Fibroblast of the aortic adventitia (primary cell): ENCODE measurements at regions not wholly inside any gene's neighbourhood (a gene's known extent, or its start where the extent isn't known, plus 50 kb on each side); places are given as distances from the start of the nearest gene placed in this dataset.

Experiments
- DNase-seq: peaks from one replicate; pipeline ENCODE4 v3.0.0-alpha.2; 2010; ENCODE audit warnings: low read depth
- H3K4me3 ChIP-seq: 2 replicates; pipeline ENCODE4 v1.5.1; 2011; ENCODE audit warnings: low read depth, mild to moderate bottlenecking, control low read depth, low read length, moderate library complexity
- CTCF ChIP-seq: IDR thresholded peaks from 2 replicates; pipeline ENCODE4 v1.5.1; 2011; ENCODE audit warnings: mild to moderate bottlenecking, low read length, control low read depth, inconsistent platforms; ENCODE audit not compliant: insufficient read depth

DNA sequence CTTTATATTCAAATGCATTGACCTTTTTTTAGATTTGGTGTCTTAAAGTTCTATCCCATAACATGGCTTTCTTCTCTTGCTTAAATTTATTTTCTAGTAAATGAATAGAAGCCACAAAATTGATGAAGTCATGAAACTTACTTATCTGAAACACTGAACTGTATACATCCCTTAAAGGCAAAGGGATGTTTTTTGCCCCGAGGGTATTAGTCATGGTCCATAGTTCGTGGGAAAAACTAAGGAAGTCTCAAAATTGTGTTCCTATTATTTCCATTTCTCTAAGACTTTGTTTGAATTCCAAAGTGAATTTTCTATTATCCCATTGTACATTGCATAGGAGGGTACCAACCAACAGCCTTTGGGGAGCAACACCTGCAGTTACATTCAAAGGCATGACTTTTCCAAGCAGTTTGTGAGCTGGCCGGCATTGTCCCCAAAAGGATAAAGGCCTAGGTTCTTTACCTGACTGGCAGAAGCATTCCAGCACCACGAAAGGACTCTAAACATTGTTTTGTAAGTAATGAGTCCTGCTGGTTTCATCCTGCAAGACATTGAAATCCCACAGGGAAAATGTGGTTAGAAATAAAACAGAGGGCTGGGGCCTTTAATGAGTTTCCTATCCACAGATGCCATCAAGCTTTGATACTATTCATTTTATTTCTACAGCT is 473.5 kb downstream of the PRKD1 start:
- H3K4me3 ChIP-seq: no peak overlapping the region
- no peak for TF ChIP-seq CTCF
- DNase-seq: no peak

- no peak for TF ChIP-seq CTCF
- no peak overlapping the region for H3K4me3 ChIP-seq
- DNase-seq: no peak
Measured at GRCh38 chr14:29458547-29458946, 469.1 kb downstream of the PRKD1 start.

DNA sequence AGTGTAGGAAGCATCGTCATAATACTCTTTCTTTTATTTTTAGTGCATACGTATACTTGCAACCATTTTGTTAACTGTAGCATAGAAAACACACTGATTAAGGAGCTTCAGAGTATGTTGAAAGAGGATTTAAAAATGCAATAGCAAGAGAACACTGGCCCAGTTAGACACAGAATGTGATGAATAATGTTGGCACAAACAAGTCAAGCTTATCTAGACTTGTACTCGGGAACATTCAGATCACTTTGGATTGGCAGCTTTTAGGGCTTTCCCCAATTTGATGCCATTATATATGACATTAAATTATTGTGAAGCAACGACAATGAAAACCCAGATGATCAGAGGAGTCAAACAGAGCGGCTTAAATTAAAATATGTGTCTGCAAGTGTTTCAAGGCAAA is 468.1 kb downstream of the PRKD1 start:
- DNase-seq: no peak
- H3K4me3 ChIP-seq: no peak overlapping the region
- TF ChIP-seq CTCF: no peak

GRCh38 chr14:29459969-29460560 is 467.6 kb downstream of the PRKD1 start:
- H3K4me3 ChIP-seq: no peak overlapping the region
- TF ChIP-seq CTCF: no peak
- no peak for DNase-seq

DNA sequence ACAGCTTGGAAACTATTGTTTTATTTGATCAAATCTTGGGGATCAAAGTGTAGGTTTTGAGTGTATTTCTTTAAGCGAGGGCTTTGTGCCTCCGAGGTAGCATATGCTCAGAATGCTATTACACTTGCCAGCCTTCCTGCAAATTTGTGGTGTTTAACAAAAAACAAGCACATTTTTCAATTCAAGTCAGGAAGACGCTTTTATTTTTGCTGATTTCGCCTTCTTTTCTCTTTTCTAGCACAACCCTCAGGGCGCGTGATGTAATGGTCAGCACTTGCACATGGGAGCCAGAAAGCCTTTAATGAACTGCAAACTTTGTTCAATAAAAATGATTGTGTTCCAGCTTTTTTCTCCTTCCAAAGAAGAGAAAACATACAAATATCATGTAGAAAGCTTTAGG is 466.5 kb downstream of the PRKD1 start:
- no peak for TF ChIP-seq CTCF
- H3K4me3 ChIP-seq: no peak overlapping the region
- no peak for DNase-seq

GRCh38 chr14:29461506-29461905 is 466.1 kb downstream of the PRKD1 start:
- H3K4me3 ChIP-seq: no peak overlapping the region
- DNase-seq: no peak
- TF ChIP-seq CTCF: no peak

GRCh38 chr14:29462321-29462720 is 465.3 kb downstream of the PRKD1 start:
- no peak for TF ChIP-seq CTCF
- no peak for DNase-seq

More at GRCh38 chr14:29462321-29462720, 465.3 kb downstream of the PRKD1 start:
- no peak overlapping the region for H3K4me3 ChIP-seq
